ENCODE measurements at regions not wholly inside any gene's neighbourhood (a gene's known extent, or its start where the extent isn't known, plus 50 kb on each side); places are given as distances from the start of the nearest gene placed in this dataset.

DNA sequence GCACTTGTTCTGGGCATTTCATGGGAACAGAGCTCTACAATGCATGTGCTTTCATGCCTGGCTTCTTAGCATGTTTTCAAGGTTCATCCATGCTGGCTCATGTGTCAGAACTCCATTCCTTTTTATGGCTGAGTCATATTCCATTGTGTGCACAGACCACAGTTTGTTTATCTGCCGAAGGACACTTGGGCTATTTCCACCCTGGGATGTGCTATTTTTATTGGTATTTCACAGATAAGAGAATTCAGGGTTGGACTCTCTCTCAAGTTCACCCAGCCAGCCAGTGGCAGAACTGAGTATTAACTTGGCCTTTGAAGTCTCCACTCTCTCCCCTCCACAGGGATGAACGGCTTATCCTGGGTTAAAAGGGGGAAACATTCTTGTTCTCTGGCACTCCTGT lies 190.7 kb upstream of the GPR26 start:
- H3K27me3 ChIP-seq (ENCODE audit: control insufficient read depth in 2 of 2, insufficient read depth in 2 of 2, low read length in 2 of 2), result peaks cover 0 to 6% of the 10 kb centered on the region in 2 experiments; a peak in 3 of 5 replicates
- H3K27ac ChIP-seq (ENCODE audit: extremely low read depth, low read depth, low read length), result no peak overlapping the region
- BruUV-seq (replicated peaks), result no TSS peak
- no peaks in the 10 kb centered on the region for H4K20me1 ChIP-seq (replicated peaks; ENCODE audit: control insufficient read depth, insufficient read depth, low read length)
- ChIA-PET POLR2A (no interaction called here), CTCF (ENCODE audit: low intra/inter-chr PET ratio) (no interaction called here)
- H3K4me1 ChIP-seq (replicated peaks in 1 of 2; ENCODE audit: control insufficient read depth in 2 of 2, insufficient read depth in 2 of 2, low read length in 2 of 2), result no peaks in the 10 kb centered on the region; a peak in 1 of 5 replicates
- DNase-seq (ENCODE audit: extremely low read depth in 1 of 4, low spot score in 3 of 4) (peak in 1 of 4 experiments; percentile 1), ATAC-seq (no peak), FAIRE-seq (no peak)
- in situ Hi-C loops (cut with MboI) (no loop called here), intact Hi-C loops (cut with micrococcal nuclease) (no loop called here)
- WGBS (ENCODE audit: insufficient coverage, low coverage, missing lambda C conversion rate), result 4% methylated on average over 2 of the region's 2 CpGs
- H3K9me3 ChIP-seq (replicated peaks; ENCODE audit: control insufficient read depth, insufficient read depth, low read depth, low read length), result no peaks in the 10 kb centered on the region
- H3K79me2 ChIP-seq (ENCODE audit: control insufficient read depth, insufficient read depth, low read length), result no peaks in the 10 kb centered on the region
- no peaks in the 10 kb centered on the region for H3K9me1 ChIP-seq (ENCODE audit: control insufficient read depth, insufficient read depth, low read length)
- H3K36me3 ChIP-seq (ENCODE audit: control insufficient read depth, insufficient read depth, low read length), result no peaks in the 10 kb centered on the region
- H3K4me2 ChIP-seq (ENCODE audit: insufficient read depth, low read length), result no peak overlapping the region
- no peak overlapping the region for H2AFZ ChIP-seq (ENCODE audit: low read depth, low read length)
- H3K4me3 ChIP-seq, result no peak overlapping the region
- no peak overlapping the region for H3K9ac ChIP-seq (ENCODE audit: insufficient read depth in 1 of 2, low read depth in 2 of 2, low read length in 2 of 2)
- TF ChIP-seq, protein P1, sequence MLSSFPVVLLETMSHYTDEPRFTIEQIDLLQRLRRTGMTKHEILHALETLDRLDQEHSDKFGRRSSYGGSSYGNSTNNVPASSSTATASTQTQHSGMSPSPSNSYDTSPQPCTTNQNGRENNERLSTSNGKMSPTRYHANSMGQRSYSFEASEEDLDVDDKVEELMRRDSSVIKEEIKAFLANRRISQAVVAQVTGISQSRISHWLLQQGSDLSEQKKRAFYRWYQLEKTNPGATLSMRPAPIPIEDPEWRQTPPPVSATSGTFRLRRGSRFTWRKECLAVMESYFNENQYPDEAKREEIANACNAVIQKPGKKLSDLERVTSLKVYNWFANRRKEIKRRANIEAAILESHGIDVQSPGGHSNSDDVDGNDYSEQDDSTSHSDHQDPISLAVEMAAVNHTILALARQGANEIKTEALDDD (IDR thresholded peaks at IDR 0.05), result no peak
- TF ChIP-seq FOXP1 (CRISPR knock-in tag; IDR thresholded peaks at IDR 0.05) (no peak), RFX1 (IDR thresholded peaks at IDR 0.05) (no peak), MAFG (tag; conservative IDR thresholded peaks at IDR 0.05) (0 out of 2 replicates have a peak, but pooled peaks have one; percentile 16)

DNA sequence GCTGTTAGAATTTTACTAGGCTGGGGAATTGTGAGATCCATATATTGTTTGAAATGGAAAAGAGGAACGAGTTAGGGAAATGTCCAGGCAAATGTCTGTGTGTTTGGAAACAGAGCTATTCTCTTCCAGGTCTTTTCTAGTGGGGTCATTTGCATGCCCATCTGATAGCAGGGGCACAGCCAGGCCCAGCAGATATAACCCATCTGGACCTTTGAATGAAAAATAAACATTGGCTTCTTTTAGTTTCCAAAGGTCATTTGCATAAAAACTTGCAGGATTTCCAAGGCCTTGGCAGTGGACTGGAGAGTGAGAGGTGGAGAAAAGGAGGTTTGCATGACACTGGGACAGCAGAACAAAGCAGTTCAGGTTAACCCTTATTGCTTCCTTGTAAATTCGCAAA lies 188.0 kb upstream of the GPR26 start:
- ATAC-seq (no peak), FAIRE-seq (no peak), DNase-seq (ENCODE audit: extremely low read depth in 1 of 4, low spot score in 3 of 4) (no peak)
- TF ChIP-seq ZC3H4 (CRISPR knock-in tag; IDR thresholded peaks at IDR 0.05; ENCODE audit: borderline replicate concordance), result no peak
- TF ChIP-seq PHB (CRISPR knock-in tag; IDR thresholded peaks at IDR 0.05), result no peak
- no peak for TF ChIP-seq ZNF561 (CRISPR knock-in tag; conservative IDR thresholded peaks at IDR 0.05)
- no peak for TF ChIP-seq ZZZ3 (IDR thresholded peaks at IDR 0.05)
- TF ChIP-seq RBM14 (IDR thresholded peaks at IDR 0.05; ENCODE audit: borderline replicate concordance, insufficient read depth, low read depth, low read length), result no peak
- TF ChIP-seq CSDE1 (IDR thresholded peaks at IDR 0.05), result no peak
- no peak for TF ChIP-seq CREBBP (IDR thresholded peaks at IDR 0.05; ENCODE audit: low read depth, low read length)
- CTCF ChIA-PET (ENCODE audit: low intra/inter-chr PET ratio), result no interaction called here
- no peaks in the 10 kb centered on the region for H3K9me3 ChIP-seq (replicated peaks; ENCODE audit: control insufficient read depth, insufficient read depth, low read depth, low read length)
- H3K27ac ChIP-seq (ENCODE audit: extremely low read depth, low read depth, low read length), result no peak overlapping the region
- POLR2A ChIA-PET, result interaction anchor here (0.7 to 0.8 kb wide), 3 partner anchors 14 to 504 kb away, joined by 3 to 4 read pairs (median 3); no protein-coding TSS in a partner anchor
- no peaks in the 10 kb centered on the region for H4K20me1 ChIP-seq (replicated peaks; ENCODE audit: control insufficient read depth, insufficient read depth, low read length)
- peaks cover 0 to 10% of the 10 kb centered on the region in 2 experiments; a peak in 3 of 5 replicates for H3K27me3 ChIP-seq (ENCODE audit: control insufficient read depth in 2 of 2, insufficient read depth in 2 of 2, low read length in 2 of 2)
- no peak overlapping the region for H2AFZ ChIP-seq (ENCODE audit: low read depth, low read length)
- in situ Hi-C loops (cut with MboI) (no loop called here), intact Hi-C loops (cut with micrococcal nuclease) (no loop called here)
- H3K4me3 ChIP-seq, result no peak overlapping the region
- H3K9ac ChIP-seq (ENCODE audit: insufficient read depth in 1 of 2, low read depth in 2 of 2, low read length in 2 of 2), result no peak overlapping the region
- no peaks in the 10 kb centered on the region; a peak in 1 of 5 replicates for H3K4me1 ChIP-seq (replicated peaks in 1 of 2; ENCODE audit: control insufficient read depth in 2 of 2, insufficient read depth in 2 of 2, low read length in 2 of 2)
- BruUV-seq (replicated peaks), result no TSS peak
- WGBS (ENCODE audit: insufficient coverage, low coverage, missing lambda C conversion rate), result 0% methylated on average over 2 of the region's 2 CpGs
- H3K79me2 ChIP-seq (ENCODE audit: control insufficient read depth, insufficient read depth, low read length), result no peaks in the 10 kb centered on the region
- no peak overlapping the region for H3K4me2 ChIP-seq (ENCODE audit: insufficient read depth, low read length)
- no peaks in the 10 kb centered on the region for H3K9me1 ChIP-seq (ENCODE audit: control insufficient read depth, insufficient read depth, low read length)
- no peaks in the 10 kb centered on the region for H3K36me3 ChIP-seq (ENCODE audit: control insufficient read depth, insufficient read depth, low read length)
